ENCODE measurements at regions not wholly inside any gene's neighbourhood (a gene's known extent, or its start where the extent isn't known, plus 50 kb on each side); places are given as distances from the start of the nearest gene placed in this dataset.
"Not testable (repeated sequence)": the region's sequence is repeated elsewhere in the genome, so short reads cannot be mapped to it uniquely, and the experiment has no call there.

DNA sequence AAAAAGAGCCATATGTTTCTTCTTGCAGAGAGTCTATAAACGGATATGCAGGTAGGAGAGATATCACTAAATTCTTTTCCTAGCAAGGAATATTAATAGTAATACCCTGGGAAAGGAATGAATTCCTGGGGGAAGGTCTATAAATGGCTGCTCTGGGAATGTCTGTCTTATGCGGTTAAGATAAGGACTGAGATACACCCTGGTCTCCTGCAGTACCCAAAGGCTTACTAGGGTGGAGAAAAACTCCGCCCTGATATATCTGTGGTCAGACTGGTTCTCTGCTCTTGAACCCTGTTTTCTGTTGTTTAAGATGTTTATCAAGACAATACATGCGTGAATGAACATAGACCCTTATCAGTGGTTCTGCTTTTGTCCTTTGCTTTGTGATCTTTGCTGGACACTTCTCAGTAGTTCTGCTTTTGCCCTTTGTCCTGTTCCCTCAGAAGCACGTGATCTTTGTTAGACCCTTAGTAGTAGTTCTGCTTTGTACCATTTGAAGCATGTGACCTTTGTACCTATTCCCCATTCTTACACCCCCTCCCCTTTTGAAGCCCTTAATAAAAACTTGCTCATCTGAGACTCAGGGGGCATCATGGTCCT lies 173.1 kb upstream of the CCZ1B start:
- not testable (repeated sequence) for H3K27me3 ChIP-seq (ENCODE audit: low read depth, low read length); H3K36me3 ChIP-seq (replicated peaks; ENCODE audit: low read depth, low read length); H3K4me3 ChIP-seq (ENCODE audit: low read length); H4K20me1 ChIP-seq (ENCODE audit: insufficient read depth, low read length); H3K4me2 ChIP-seq (ENCODE audit: low read length); H3K27ac ChIP-seq (ENCODE audit: low read length); H3K4me1 ChIP-seq (ENCODE audit: low read length); H3K9me3 ChIP-seq (ENCODE audit: insufficient read depth, low read length); H3K79me2 ChIP-seq (ENCODE audit: low read length); H2AFZ ChIP-seq (ENCODE audit: low read depth, low read length); H3K9ac ChIP-seq (ENCODE audit: low read length)

DNA sequence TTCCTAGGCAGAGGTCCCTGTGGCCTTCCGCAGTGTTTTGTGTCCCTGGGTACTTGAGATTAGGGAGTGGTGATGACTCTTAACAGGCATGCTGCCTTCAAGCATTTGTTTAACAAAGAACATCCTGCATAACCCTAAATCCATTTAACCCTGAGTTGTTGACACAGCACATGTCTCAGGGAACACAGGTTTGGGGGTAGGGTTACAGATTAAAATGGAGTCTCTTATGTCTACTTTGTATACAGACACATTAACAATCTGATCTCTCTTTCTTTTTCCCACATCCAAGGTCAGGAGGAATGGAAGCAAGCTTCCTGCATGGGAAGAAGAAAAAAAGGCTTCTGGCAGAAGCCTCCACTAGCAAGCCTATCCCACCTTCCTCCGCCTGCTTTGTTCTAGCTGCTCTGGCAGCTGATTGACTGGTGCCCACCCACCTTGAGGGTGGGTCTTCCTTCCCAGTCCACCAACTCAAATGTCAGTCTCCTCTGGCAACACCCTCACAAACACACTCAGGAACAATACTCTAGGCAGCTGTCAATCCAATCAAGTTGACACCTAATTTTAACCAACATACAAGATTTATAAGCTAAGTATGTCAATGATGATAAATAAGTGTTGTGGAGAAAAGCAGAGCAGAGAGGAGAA lies 176.5 kb upstream of the CCZ1B start:
- Histone ChIP-seq H3K9ac (ENCODE audit: low read length) (no peak overlapping the region), H3K36me3 (replicated peaks; ENCODE audit: low read depth, low read length) (no peaks in the 10 kb centered on the region), H3K27me3 (ENCODE audit: low read depth, low read length) (no peaks in the 10 kb centered on the region), H3K79me2 (ENCODE audit: low read length) (no peaks in the 10 kb centered on the region), H3K27ac (ENCODE audit: low read length) (no peak overlapping the region), H3K4me1 (ENCODE audit: low read length) (no peaks in the 10 kb centered on the region), H3K9me3 (ENCODE audit: insufficient read depth, low read length) (no peaks in the 10 kb centered on the region), H4K20me1 (ENCODE audit: insufficient read depth, low read length) (no peaks in the 10 kb centered on the region), H3K4me3 (ENCODE audit: low read length) (no peak overlapping the region), H2AFZ (ENCODE audit: low read depth, low read length) (no peak overlapping the region), H3K4me2 (ENCODE audit: low read length) (no peak overlapping the region)
- TF ChIP-seq EZH2phosphoT487 (IDR thresholded peaks at IDR 0.05; ENCODE audit: low read depth): no peak
- TF ChIP-seq, protein P1, sequence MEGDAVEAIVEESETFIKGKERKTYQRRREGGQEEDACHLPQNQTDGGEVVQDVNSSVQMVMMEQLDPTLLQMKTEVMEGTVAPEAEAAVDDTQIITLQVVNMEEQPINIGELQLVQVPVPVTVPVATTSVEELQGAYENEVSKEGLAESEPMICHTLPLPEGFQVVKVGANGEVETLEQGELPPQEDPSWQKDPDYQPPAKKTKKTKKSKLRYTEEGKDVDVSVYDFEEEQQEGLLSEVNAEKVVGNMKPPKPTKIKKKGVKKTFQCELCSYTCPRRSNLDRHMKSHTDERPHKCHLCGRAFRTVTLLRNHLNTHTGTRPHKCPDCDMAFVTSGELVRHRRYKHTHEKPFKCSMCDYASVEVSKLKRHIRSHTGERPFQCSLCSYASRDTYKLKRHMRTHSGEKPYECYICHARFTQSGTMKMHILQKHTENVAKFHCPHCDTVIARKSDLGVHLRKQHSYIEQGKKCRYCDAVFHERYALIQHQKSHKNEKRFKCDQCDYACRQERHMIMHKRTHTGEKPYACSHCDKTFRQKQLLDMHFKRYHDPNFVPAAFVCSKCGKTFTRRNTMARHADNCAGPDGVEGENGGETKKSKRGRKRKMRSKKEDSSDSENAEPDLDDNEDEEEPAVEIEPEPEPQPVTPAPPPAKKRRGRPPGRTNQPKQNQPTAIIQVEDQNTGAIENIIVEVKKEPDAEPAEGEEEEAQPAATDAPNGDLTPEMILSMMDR (IDR thresholded peaks at IDR 0.05; ENCODE audit: low read depth, low read length): no peak

DNA sequence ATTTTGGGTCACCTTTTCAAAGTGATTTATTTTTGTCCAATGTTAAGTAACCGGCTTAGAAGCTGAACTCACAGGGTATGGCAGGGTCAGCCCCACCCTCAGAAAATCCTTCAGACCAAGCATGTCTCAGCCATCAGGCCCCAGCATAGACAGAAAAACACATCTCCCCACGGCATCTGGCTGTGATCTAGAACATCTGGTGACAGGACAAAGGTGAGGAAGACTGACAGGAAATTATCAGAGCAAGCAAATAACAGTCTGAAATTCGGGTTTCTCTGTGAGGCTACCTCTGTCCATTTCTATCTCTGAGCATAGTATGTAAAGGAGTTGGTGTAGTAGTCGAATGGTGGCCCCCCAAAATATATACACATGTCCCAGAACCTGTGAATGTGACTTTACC lies 177.0 kb upstream of the C1GALT1 start:
- TF ChIP-seq, protein P1 (IDR thresholded peaks at IDR 0.05; ENCODE audit: low read depth, low read length): no peak
- no peak for TF ChIP-seq EZH2phosphoT487 (IDR thresholded peaks at IDR 0.05; ENCODE audit: low read depth)
- Histone ChIP-seq H3K4me3 (ENCODE audit: low read length) (no peak overlapping the region), H3K27ac (ENCODE audit: low read length) (no peak overlapping the region), H3K79me2 (ENCODE audit: low read length) (no peaks in the 10 kb centered on the region), H3K4me1 (ENCODE audit: low read length) (no peaks in the 10 kb centered on the region), H3K4me2 (ENCODE audit: low read length) (no peak overlapping the region), H3K36me3 (replicated peaks; ENCODE audit: low read depth, low read length) (no peaks in the 10 kb centered on the region), H3K27me3 (ENCODE audit: low read depth, low read length) (no peaks in the 10 kb centered on the region), H3K9me3 (ENCODE audit: insufficient read depth, low read length) (no peaks in the 10 kb centered on the region), H4K20me1 (ENCODE audit: insufficient read depth, low read length) (no peaks in the 10 kb centered on the region), H3K9ac (ENCODE audit: low read length) (no peak overlapping the region), H2AFZ (ENCODE audit: low read depth, low read length) (no peak overlapping the region)

DNA sequence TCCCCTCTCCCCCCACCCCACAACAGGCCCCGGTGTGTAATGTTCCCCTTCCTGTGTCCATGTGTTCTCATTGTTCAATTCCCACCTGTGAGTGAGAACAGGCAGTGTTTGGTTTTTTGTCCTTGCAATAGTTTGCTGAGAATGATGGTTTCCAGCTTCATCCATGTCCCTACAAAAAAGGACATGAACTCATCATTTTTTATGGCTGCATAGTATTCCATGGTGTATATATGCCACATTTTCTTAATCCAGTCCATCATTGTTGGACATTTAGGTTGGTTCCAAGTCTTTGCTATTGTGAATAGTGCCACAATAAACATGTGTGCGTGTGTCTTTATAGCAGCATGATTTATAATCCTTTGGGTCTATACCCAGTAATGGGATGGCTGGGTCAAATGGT lies 176.4 kb upstream of the C1GALT1 start:
- H2AFZ ChIP-seq (ENCODE audit: low read depth, low read length); H3K9me3 ChIP-seq (ENCODE audit: insufficient read depth, low read length); H3K27ac ChIP-seq (ENCODE audit: low read length); H3K9ac ChIP-seq (ENCODE audit: low read length); H3K36me3 ChIP-seq (replicated peaks; ENCODE audit: low read depth, low read length); H3K27me3 ChIP-seq (ENCODE audit: low read depth, low read length); H3K4me1 ChIP-seq (ENCODE audit: low read length); H3K4me2 ChIP-seq (ENCODE audit: low read length); H4K20me1 ChIP-seq (ENCODE audit: insufficient read depth, low read length); H3K4me3 ChIP-seq (ENCODE audit: low read length); H3K79me2 ChIP-seq (ENCODE audit: low read length): not testable (repeated sequence)

DNA sequence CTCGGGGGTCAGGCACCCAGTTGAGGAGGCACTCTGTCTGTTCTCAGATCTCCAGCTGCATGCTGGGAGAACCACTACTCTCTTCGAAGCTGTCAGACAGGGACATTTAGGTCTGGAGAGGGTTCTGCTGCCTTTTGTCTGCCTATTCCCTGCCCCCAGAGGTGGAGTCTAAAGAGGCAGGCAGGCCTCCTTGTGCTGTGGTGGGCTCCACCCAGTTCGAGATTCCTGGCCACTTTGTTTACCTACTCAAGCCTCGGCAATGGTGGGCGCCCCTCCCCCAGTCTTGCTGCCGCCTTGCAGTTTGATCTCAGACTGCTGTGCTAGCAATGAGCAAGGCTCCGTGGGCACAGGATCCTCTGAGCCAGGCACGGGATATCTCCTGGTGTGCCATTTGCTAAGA lies 171.1 kb upstream of the C1GALT1 start:
- H3K36me3 ChIP-seq (replicated peaks; ENCODE audit: low read depth, low read length); H3K27me3 ChIP-seq (ENCODE audit: low read depth, low read length); H3K9ac ChIP-seq (ENCODE audit: low read length); H3K4me1 ChIP-seq (ENCODE audit: low read length); H4K20me1 ChIP-seq (ENCODE audit: insufficient read depth, low read length); H3K4me3 ChIP-seq (ENCODE audit: low read length); H3K27ac ChIP-seq (ENCODE audit: low read length); H3K9me3 ChIP-seq (ENCODE audit: insufficient read depth, low read length); H3K79me2 ChIP-seq (ENCODE audit: low read length); H2AFZ ChIP-seq (ENCODE audit: low read depth, low read length); H3K4me2 ChIP-seq (ENCODE audit: low read length): not testable (repeated sequence)

- H3K27me3 ChIP-seq (ENCODE audit: low read depth, low read length); H3K9me3 ChIP-seq (ENCODE audit: insufficient read depth, low read length); H3K4me1 ChIP-seq (ENCODE audit: low read length); H3K9ac ChIP-seq (ENCODE audit: low read length); H3K4me2 ChIP-seq (ENCODE audit: low read length); H3K4me3 ChIP-seq (ENCODE audit: low read length); H4K20me1 ChIP-seq (ENCODE audit: insufficient read depth, low read length); H3K27ac ChIP-seq (ENCODE audit: low read length); H3K36me3 ChIP-seq (replicated peaks; ENCODE audit: low read depth, low read length); H3K79me2 ChIP-seq (ENCODE audit: low read length); H2AFZ ChIP-seq (ENCODE audit: low read depth, low read length): not testable (repeated sequence)
Measured at GRCh38 chr7:7011751-7012150, 170.6 kb upstream of the C1GALT1 start.

Measured in OCI-LY3 (cell line).